Inflammatory macrophage treated with lipopolysaccharide for 4 hours (primary cell): ENCODE measurements at regions not wholly inside any gene's neighbourhood (a gene's known extent, or its start where the extent isn't known, plus 50 kb on each side); places are given as distances from the start of the nearest gene placed in this dataset.

Experiments
- DNase-seq: peaks from one replicate; pipeline ENCODE4 v3.0.0-alpha.2; 2020

DNA sequence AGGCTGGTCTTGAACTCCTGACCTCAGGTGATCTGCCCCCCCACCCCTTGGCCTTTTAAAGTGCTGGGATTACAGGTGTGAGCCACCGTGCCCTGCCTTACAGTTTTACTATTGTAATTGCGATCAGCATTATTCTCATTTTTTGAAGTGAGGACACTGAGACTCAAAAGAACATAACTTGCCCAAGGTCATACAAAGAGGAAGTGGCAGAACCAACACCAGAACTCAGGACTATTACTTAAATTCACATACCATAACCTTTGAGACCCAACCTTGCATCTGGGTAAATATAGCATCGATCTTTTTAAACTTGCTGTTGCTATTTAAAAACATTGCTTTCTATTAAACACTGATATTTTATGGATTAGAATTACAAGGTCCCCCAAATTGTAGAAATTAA lies 54.2 kb downstream of the FOXI1 start:
- DNase-seq: no peak

DNA sequence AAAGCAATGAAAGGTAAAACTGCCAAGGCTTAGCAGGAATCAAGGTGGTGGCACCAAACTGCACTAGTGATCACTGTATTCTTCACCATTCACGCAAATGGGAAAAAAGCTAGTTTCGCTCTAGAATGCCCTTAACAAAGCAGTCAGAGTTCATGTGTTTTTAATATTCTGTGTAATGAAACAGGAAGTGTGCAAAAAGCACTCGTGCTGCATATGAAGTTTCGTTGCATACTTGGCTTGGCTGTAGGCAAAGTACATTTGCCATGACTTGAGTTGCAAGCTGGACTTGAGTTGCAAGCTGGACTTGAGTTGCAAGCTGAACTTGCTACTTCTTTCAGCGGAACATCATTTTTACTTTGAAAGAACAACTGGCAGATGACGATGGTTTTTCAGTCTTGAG lies 55.4 kb downstream of the FOXI1 start:
- peak; percentile 42 for DNase-seq

DNA sequence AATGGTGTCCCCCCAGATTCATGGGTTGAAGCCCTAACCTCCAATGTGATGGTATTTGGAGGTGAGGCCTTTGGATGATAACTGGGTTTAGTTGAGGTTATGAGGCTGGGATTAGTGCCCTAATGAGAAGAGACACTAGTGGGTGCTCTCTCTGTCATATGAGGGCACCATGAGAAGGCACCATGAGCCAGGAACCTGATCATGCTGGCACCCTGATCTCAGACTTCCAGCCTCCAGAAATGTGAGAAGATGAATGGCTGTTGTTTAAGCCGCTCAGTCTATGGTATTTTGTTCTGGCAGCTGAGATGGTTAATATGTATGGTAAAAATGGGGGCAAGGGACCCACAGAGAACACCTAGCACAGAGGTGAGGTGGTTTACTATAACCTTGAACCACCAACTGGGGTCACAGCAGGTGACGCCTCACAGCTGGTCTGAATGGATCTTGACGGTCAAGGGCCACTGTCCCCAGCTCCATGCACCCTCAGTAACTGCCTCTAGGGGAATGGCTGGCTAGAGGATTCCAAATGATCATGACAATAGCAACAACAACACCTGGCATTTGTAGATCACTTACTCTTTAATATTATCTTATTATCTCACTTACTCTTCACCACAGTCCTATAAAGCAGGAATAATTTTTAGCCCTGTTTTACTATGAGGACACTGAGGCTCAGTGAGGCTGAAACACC lies 57.1 kb downstream of the FOXI1 start:
- no peak for DNase-seq

DNA sequence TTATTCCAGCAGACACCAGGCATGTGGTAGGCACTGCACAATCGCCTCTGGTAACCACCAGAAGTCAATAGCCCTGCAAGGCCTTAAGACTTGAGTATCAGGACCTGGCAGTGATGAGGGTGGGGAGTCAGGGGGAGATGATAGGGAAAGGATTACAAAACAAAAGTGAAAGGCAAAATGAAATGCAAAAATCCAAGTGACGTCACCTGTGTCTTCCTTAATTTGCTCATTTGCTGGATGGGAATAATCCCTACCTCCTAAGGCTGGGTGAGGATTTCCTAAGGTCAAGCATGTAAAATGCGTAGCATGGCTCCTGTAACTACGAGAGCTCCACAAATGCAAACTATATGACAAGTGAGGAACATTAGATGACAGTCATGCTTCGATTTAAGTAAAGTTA lies 58.4 kb downstream of the FOXI1 start:
- DNase-seq: no peak

DNA sequence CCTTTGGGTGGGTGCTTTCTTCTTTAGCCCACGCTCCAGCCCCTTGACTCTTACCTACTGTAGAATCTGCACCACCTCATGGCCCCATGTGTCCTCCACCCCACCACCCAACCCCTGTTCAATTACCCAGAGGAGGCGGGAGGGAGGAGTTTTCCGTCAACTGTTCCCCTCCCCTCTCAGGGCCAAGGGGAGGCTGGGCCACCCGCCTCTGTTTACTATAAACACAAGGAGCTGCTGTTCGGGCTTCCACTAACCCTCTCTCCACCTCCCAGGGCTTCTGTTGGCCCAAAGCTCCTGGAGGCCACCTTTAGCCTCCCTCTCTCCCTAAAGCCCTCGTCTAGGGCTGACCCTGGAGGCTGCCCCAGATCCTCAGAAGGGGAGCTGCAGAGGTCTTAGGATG lies 59.2 kb downstream of the FOXI1 start:
- no peak for DNase-seq

DNA sequence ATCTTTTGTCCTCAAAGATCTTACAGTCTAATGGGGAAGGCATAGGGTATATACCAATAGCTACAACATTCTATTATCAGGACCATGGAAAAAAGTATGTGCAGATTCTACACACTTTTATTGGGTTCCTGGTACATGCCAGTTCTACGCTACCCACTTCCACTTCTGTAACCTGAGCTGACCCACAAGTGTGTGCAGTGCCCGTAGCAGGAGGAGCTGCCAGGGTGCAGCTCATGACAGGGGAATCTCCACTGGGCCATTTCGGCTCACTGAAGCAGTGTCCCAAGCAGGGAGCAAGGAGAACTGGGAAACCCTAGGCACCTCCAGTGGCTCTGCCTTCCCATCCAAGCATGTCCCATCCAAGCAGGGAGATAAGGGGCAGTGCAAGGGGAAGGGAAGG lies 60.4 kb downstream of the FOXI1 start:
- DNase-seq: no peak

DNA sequence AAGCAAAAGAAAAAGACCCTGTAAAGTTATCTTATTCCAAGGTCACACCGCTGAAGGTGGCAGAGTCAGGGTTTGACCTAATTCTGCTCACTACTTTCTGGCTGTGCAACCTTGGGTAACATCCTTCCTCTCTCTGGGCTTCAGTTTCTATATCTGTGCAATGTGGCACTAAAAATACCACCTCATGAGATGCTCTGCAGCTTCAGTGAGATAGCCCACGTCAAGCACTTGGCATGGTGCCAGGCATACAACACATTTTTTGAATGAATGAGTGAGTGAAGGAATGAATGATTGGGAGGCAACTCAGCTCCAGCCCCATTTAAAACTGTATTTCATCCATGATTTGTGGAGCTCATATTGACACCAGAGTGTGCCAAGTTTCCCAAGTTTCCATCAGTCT lies 62.3 kb downstream of the FOXI1 start:
- DNase-seq: no peak

DNA sequence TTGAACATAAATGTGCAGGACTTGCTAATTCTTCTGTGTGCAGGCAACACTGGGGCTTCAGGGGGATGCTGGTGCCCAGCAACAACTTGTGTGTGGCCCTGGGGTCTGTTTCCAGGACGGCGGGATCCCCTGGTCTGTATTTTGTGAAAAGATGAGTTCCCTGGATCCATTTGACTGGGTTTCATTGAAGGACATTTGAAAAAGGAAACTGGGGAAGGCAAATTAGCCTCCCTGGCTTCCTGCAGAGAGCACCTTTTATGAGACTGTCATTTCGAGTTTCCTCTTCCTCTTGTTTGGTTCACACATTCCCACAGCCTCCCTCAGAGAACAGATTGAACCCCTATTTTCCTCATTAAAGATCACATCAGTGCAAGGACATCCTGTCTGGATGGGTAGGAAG lies 63.1 kb downstream of the FOXI1 start:
- no peak for DNase-seq

DNA sequence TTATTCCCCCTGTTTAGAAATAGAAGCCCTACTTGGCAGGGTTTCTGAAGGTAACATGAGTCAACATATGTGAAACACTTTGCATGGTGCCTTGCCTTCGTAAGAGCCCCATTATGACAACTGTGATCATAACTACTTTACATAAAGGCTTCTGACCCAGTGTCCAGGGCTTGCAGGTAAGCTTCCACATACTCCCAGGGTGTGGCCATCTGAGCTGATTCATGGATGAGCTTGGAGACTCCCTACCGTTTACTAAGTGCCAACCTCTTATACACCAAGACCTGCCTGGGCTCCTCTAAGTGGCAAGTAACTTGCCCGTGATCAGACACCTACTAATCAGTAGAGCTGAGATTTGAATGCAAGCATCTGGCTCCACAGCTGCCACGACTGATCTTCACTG lies 62.8 kb upstream of the C5orf58 start:
- no peak for DNase-seq

DNA sequence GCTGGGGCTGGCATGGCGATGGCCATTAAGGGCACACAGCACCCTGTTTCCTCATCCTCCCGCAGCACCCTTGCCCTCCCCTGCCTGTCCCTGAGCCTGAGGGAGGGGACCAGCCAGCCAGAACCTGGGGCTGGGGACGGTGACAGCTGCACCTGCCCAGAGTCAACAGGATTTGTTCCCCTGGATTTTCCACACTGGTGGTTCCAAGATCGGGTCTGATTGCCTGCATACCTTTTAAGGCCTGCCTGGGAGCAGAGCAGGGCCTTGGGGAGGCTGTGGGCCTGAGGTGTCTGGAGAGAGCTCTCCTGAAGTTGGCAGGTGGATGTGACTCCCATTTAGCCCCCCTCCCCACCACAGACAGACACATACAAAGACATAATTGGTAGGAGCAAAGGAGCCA lies 61.0 kb upstream of the C5orf58 start:
- no peak for DNase-seq

DNA sequence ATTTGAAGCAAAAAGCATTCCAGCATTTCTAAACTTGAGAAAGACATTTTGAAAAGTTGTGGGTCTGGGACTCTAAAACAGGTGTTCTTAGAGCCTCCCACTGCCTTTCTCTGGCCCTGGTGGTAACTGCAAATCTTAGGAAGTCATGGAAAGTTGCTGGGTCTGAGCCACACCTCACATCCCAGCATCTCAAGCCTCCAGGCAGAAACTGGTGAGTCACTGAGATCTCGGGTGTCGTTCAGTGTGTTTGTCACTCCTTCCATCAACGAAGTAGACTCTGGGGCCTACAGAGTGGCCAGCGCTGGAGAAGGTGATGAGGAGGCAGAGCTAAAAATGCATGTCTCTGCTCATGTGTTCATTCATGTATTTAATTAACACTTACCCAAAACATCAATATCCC lies 59.6 kb upstream of the C5orf58 start:
- DNase-seq: no peak

DNA sequence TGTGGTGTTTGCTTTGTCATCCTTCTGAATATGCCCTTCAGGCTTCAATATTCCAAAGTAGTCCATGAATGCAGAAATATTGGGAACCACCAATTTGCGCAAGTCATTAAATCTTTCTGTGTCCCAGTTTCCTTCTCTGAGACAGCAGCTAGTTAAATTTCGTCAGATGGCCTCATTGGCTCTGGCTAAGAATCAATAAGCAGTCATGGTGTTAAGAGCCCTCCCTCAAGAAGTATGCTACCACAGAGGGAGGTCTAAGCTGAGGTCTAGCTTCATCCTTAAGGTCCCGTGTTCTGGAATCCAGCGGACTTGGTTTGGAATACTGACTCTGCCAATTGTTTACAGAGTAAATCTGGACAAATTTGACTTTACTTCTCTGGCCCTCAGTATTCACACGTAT lies 59.1 kb upstream of the C5orf58 start:
- DNase-seq: no peak

DNA sequence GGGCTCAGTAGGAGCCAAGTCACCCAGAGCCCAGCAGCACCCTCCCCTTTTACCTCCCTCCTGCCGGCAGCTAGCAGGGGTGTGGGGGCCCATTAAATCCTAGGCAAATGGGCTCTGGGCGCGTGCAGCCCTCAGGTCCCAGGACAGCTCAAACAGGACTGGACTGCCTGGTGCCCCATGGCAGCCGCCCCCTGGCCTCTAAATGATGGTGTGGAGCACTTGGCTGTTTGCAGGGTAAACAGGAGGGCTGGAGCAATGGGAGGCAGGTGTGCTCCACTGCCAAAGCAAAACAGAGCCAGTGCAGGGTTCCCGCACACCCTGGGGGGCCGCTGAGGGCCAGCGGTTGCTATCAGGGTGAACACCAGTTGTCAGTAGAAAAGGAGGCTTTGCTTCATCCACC lies 55.9 kb upstream of the C5orf58 start:
- no peak for DNase-seq

DNA sequence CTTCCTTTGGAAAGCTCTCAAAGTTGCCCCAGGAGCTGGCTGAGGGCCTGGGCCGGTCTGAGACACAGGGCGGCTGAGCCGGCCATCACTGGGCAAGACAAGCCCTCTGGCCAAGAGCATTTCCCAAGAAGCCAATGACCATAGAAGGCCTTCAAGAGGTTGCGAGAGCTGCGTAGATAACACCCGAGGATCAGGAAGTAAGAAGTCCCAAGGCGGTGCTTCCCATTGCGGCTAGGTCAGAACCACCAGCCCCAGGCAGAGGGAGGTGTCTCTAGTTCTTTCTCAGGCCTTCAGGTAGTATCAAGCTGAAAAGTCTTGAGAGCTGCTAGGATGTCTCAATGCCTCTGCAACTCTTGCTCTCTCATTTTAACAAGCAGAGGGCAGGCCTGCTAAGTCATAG lies 54.0 kb upstream of the C5orf58 start:
- no peak for DNase-seq

DNA sequence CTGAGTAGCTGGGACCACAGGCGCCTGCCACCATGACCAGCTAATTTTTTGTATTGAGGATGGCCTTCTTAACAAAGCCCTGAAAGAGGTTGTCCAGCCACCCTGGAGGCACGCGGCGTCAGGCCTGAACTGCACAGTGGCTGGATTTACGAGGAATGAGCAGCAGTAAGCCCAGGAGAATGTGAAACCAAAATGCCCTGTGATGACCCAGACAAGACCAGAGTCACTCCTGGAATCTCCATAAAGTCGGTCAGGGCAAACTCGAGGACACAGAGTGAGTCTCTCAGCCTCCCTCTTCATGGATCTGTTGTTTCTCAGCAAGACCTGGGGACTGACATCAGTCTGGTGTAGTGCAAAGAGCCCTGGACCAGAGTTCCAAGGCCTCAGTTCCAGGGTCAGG lies 53.2 kb upstream of the C5orf58 start:
- no peak for DNase-seq

DNA sequence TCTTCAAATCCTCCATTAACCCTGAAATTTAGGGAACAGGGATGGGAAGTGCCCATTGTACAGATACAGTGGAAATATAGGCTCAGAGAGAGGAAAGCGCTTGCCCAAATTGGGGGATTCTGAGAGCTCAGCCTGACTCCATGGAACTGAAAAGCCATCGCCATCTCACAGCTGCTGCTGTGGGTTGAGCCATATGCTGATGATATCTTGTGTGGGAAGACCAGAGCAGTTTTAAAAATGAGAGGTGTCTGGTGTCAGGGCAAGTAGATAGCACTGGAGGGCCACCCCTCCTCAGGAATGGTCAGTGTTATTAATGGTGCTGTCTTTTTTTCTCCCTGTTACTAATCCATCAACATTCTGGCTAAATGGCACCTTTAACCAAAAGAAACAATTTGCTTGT lies 50.9 kb upstream of the C5orf58 start:
- DNase-seq: no peak

DNA sequence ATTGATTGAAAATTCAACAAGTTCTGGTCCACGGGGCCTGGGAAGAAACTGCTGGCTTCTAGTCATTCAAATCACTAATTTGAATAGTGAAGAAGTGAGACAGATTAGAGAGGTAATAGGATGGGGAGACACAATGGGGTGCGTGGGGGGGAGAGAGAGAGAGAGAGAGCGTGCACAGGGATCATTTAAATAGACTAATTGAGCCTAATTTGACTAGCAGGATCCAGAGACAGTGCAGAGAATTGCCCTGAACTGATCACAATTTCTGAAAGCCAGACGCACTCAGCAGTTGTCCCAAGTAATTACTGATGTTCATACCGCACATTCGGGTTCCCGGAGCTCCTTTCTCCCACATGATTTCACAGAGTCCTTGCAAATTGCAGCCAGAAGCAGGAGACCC lies 50.3 kb upstream of the C5orf58 start:
- no peak for DNase-seq
